Uterus (tissue), 2 donors: ENCODE measurements at regions not wholly inside any gene's neighbourhood (a gene's known extent, or its start where the extent isn't known, plus 50 kb on each side); places are given as distances from the start of the nearest gene placed in this dataset.

Experiments
- POLR2A ChIP-seq, 2 donors: fragments of 450-650 bp; IDR thresholded peaks; one replicate each; pipeline ENCODE4 v1.6.1; 2016; ENCODE audit warnings: antibody characterized with exemption in 2 of 2, mild to moderate bottlenecking in 1 of 2, moderate library complexity in 1 of 2
- TF ChIP-seq, protein P1 (sequence below), 4 experiments: fragments of 200-600 bp in 2 of 4; fragments of 450-650 bp in 2 of 4; sonication (generic) in 2 of 4; IDR thresholded peaks; one replicate each; pipeline ENCODE4 v1.5.1; 2016 to 2019; ENCODE audit warnings: antibody characterized with exemption in 4 of 4, mild to moderate bottlenecking in 2 of 4, moderate library complexity in 1 of 4

DNA sequence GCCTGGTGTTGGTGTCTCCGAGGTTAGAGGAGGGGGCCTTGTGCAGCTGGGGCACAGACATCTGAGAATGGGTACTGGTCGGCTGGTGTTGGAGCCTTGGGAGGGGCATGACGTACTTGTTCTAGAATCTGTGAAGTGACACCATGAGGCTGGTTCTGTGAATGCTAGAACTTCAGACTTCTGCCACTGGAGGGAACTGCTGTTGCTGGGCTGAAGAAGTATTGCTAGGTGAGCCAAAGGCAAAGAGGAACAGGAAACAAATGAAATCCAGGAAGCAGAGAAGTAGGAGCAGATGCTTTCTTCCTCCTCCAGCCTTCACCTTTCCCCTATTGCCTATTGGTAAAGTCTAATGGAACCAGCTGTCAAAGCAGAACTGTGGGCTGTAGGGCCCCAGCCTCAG is 120.9 kb upstream of the DDIT4L start:
- TF ChIP-seq, protein P1, sequence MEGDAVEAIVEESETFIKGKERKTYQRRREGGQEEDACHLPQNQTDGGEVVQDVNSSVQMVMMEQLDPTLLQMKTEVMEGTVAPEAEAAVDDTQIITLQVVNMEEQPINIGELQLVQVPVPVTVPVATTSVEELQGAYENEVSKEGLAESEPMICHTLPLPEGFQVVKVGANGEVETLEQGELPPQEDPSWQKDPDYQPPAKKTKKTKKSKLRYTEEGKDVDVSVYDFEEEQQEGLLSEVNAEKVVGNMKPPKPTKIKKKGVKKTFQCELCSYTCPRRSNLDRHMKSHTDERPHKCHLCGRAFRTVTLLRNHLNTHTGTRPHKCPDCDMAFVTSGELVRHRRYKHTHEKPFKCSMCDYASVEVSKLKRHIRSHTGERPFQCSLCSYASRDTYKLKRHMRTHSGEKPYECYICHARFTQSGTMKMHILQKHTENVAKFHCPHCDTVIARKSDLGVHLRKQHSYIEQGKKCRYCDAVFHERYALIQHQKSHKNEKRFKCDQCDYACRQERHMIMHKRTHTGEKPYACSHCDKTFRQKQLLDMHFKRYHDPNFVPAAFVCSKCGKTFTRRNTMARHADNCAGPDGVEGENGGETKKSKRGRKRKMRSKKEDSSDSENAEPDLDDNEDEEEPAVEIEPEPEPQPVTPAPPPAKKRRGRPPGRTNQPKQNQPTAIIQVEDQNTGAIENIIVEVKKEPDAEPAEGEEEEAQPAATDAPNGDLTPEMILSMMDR (IDR thresholded peaks at IDR 0.05) = no peak
- TF ChIP-seq POLR2A (IDR thresholded peaks at IDR 0.05) = no peak
